ENCODE measurements at regions not wholly inside any gene's neighbourhood (a gene's known extent, or its start where the extent isn't known, plus 50 kb on each side); places are given as distances from the start of the nearest gene placed in this dataset.

- H3K4me1 ChIP-seq (ENCODE audit: insufficient read depth, low read length) = no peaks in the 10 kb centered on the region
- no peak for DNase-seq
- no peak overlapping the region for H3K4me2 ChIP-seq (ENCODE audit: insufficient read depth, low read length)
- H3K9ac ChIP-seq (ENCODE audit: low read depth, low read length) = no peak overlapping the region
- H3K9me3 ChIP-seq (ENCODE audit: insufficient read depth, low read length, severe bottlenecking) = no peaks in the 10 kb centered on the region
- no peak overlapping the region for H2AFZ ChIP-seq (ENCODE audit: low read depth, low read length)
- no peaks in the 10 kb centered on the region for H3K27me3 ChIP-seq (ENCODE audit: insufficient read depth, low read length, poor library complexity)
- H3K36me3 ChIP-seq (ENCODE audit: insufficient read depth, low read length) = no peaks in the 10 kb centered on the region
- ATAC-seq (ENCODE audit: insufficient read depth, low read depth) = no peak
- no peak overlapping the region for H3K27ac ChIP-seq (ENCODE audit: low read length)
- no peaks in the 10 kb centered on the region for H3K79me2 ChIP-seq (ENCODE audit: insufficient read depth, low read length)
- no peaks in the 10 kb centered on the region for H4K20me1 ChIP-seq (ENCODE audit: insufficient read depth, low read length)
- no peak overlapping the region for H3K4me3 ChIP-seq (ENCODE audit: low read depth in 1 of 2, low read length in 2 of 2)
- no peak for TF ChIP-seq EZH2 (IDR thresholded peaks at IDR 0.05; ENCODE audit: borderline replicate concordance, low read depth, low read length, severe bottlenecking)
- no peak for TF ChIP-seq CTCF (IDR thresholded peaks at IDR 0.05; ENCODE audit: borderline replicate concordance, extremely low read depth, low read length, poor library complexity, severe bottlenecking)
Measured at GRCh38 chr2:15720561-15721307, 129.1 kb downstream of the DDX1 start.

GRCh38 chr2:15721411-15722067 is 129.9 kb downstream of the DDX1 start:
- no peak overlapping the region for H3K4me3 ChIP-seq (ENCODE audit: low read depth in 1 of 2, low read length in 2 of 2)
- H4K20me1 ChIP-seq (ENCODE audit: insufficient read depth, low read length) = no peaks in the 10 kb centered on the region
- no peaks in the 10 kb centered on the region for H3K36me3 ChIP-seq (ENCODE audit: insufficient read depth, low read length)
- ATAC-seq (ENCODE audit: insufficient read depth, low read depth) (no peak), DNase-seq (no peak)
- H3K4me1 ChIP-seq (ENCODE audit: insufficient read depth, low read length) = no peaks in the 10 kb centered on the region
- no peak overlapping the region for H3K27ac ChIP-seq (ENCODE audit: low read length)
- no peaks in the 10 kb centered on the region for H3K79me2 ChIP-seq (ENCODE audit: insufficient read depth, low read length)
- H3K4me2 ChIP-seq (ENCODE audit: insufficient read depth, low read length) = no peak overlapping the region
- no peak overlapping the region for H3K9ac ChIP-seq (ENCODE audit: low read depth, low read length)
- TF ChIP-seq EZH2 (IDR thresholded peaks at IDR 0.05; ENCODE audit: borderline replicate concordance, low read depth, low read length, severe bottlenecking) (no peak), CTCF (IDR thresholded peaks at IDR 0.05; ENCODE audit: borderline replicate concordance, extremely low read depth, low read length, poor library complexity, severe bottlenecking) (no peak)
- no peaks in the 10 kb centered on the region for H3K27me3 ChIP-seq (ENCODE audit: insufficient read depth, low read length, poor library complexity)
- H2AFZ ChIP-seq (ENCODE audit: low read depth, low read length) = no peak overlapping the region
- no peaks in the 10 kb centered on the region for H3K9me3 ChIP-seq (ENCODE audit: insufficient read depth, low read length, severe bottlenecking)

GRCh38 chr2:15722980-15723379 is 131.3 kb downstream of the DDX1 start:
- H3K9ac ChIP-seq (ENCODE audit: low read depth, low read length) = no peak overlapping the region
- TF ChIP-seq CTCF (IDR thresholded peaks at IDR 0.05; ENCODE audit: borderline replicate concordance, extremely low read depth, low read length, poor library complexity, severe bottlenecking) = no peak
- TF ChIP-seq EZH2 (IDR thresholded peaks at IDR 0.05; ENCODE audit: borderline replicate concordance, low read depth, low read length, severe bottlenecking) = no peak
- H4K20me1 ChIP-seq (ENCODE audit: insufficient read depth, low read length) = no peaks in the 10 kb centered on the region
- DNase-seq = no peak
- no peaks in the 10 kb centered on the region for H3K9me3 ChIP-seq (ENCODE audit: insufficient read depth, low read length, severe bottlenecking)
- H3K4me3 ChIP-seq (ENCODE audit: low read depth in 1 of 2, low read length in 2 of 2) = no peak overlapping the region
- no peak overlapping the region for H3K27ac ChIP-seq (ENCODE audit: low read length)
- no peaks in the 10 kb centered on the region for H3K27me3 ChIP-seq (ENCODE audit: insufficient read depth, low read length, poor library complexity)
- H3K79me2 ChIP-seq (ENCODE audit: insufficient read depth, low read length) = no peaks in the 10 kb centered on the region
- H3K4me1 ChIP-seq (ENCODE audit: insufficient read depth, low read length) = no peaks in the 10 kb centered on the region
- no peak for ATAC-seq (ENCODE audit: insufficient read depth, low read depth)
- H3K36me3 ChIP-seq (ENCODE audit: insufficient read depth, low read length) = no peaks in the 10 kb centered on the region
- H2AFZ ChIP-seq (ENCODE audit: low read depth, low read length) = no peak overlapping the region
- H3K4me2 ChIP-seq (ENCODE audit: insufficient read depth, low read length) = no peak overlapping the region

Data from DND-41 (cell line).